IMR-90 (cell line): ENCODE measurements at regions not wholly inside any gene's neighbourhood (a gene's known extent, or its start where the extent isn't known, plus 50 kb on each side); places are given as distances from the start of the nearest gene placed in this dataset.

Source experiments
- ATAC-seq: fragments of 200-7000 bp; cut with Tn5 transposase; 2 replicates; pipeline ENCODE4 v1.9.1; 2020; ENCODE audit warnings: low read depth, mild to moderate bottlenecking, moderate library complexity
- BruUV-seq: library from RNA; stranded (reverse); fragments of 400-500 nt; replicated peaks from 2 replicates; lab custom pipeline; 2021; lab: Mats Ljungman, UMichigan
- CTCF ChIA-PET: fragments of 300-600 bp; formaldehyde crosslinking; extraction: SDS; loops from one replicate; lab custom pipeline; 2021; ENCODE audit warnings: antibody characterized with exemption; lab: Yijun Ruan, JAX
- POLR2A ChIA-PET: fragments of 300-600 bp; sonication (Branson Sonifier 250); formaldehyde crosslinking; loops from one replicate; lab custom pipeline; 2022; ENCODE audit warnings: antibody characterized with exemption; ENCODE audit not compliant: unreplicated experiment; lab: Charles Lee
- DNase-seq: peaks from one replicate; pipeline ENCODE4 v3.0.0; 2013
- H2AFZ ChIP-seq: replicated peaks from 2 replicates; pipeline ENCODE3; 2013; ENCODE audit warnings: low read length, mild to moderate bottlenecking; ENCODE audit not compliant: poor library complexity
- H2AK5ac ChIP-seq: 2 replicates; pipeline ENCODE4 v1.6.1; 2013; ENCODE audit warnings: low read depth, low read length, inconsistent platforms
- H2AK9ac ChIP-seq: replicated peaks from 2 replicates; pipeline ENCODE3; 2013; ENCODE audit warnings: mild to moderate bottlenecking, low read depth, low read length, moderate library complexity; ENCODE audit not compliant: poor library complexity
- H2BK120ac ChIP-seq: 2 replicates; pipeline ENCODE4 v1.6.1; 2013; ENCODE audit warnings: low read depth, low read length, inconsistent platforms
- H2BK15ac ChIP-seq: 3 replicates; pipeline ENCODE4 v1.6.1; 2013; ENCODE audit warnings: low read depth, low read length, inconsistent platforms
- H2BK20ac ChIP-seq: 2 replicates; pipeline ENCODE4 v1.6.1; 2013; ENCODE audit warnings: low read depth, mild to moderate bottlenecking, inconsistent platforms, low read length, moderate library complexity
- H2BK5ac ChIP-seq: 2 replicates; pipeline ENCODE4 v1.6.1; 2013; ENCODE audit warnings: mild to moderate bottlenecking, low read depth, low read length, inconsistent platforms; ENCODE audit not compliant: poor library complexity, severe bottlenecking
- H3K14ac ChIP-seq: replicated peaks from 2 replicates; pipeline ENCODE4 v1.6.1; 2013; ENCODE audit warnings: low read depth, low read length, inconsistent platforms
- H3K18ac ChIP-seq: 2 replicates; pipeline ENCODE4 v1.6.1; 2013; ENCODE audit warnings: low read depth, low read length, control low read depth
- H3K23ac ChIP-seq: 2 replicates; pipeline ENCODE4 v1.6.1; 2013; ENCODE audit warnings: low read depth, low read length, inconsistent platforms
- H3K27ac ChIP-seq: 2 replicates; pipeline ENCODE4 v1.5.1; 2013; ENCODE audit warnings: mild to moderate bottlenecking, control low read depth, low read length; ENCODE audit not compliant: insufficient read depth
- H3K27me3 ChIP-seq: 2 replicates; pipeline ENCODE4 v1.6.1; 2013; ENCODE audit warnings: low read length; ENCODE audit not compliant: control insufficient read depth, insufficient read depth
- H3K36me3 ChIP-seq: 2 replicates; pipeline ENCODE4 v1.6.1; 2013; ENCODE audit warnings: low read length, mixed read lengths; ENCODE audit not compliant: control insufficient read depth, insufficient read depth
- H3K4ac ChIP-seq: 2 replicates; pipeline ENCODE4 v1.6.1; 2013; ENCODE audit warnings: low read depth, low read length, inconsistent platforms
- H3K4me1 ChIP-seq: 2 replicates; pipeline ENCODE4 v1.6.1; 2013; ENCODE audit warnings: low read length, mixed read lengths; ENCODE audit not compliant: control insufficient read depth, insufficient read depth
- H3K4me2 ChIP-seq: 2 replicates; pipeline ENCODE4 v1.6.1; 2013; ENCODE audit warnings: low read depth, mild to moderate bottlenecking, control low read depth, low read length, moderate library complexity
- H3K4me3 ChIP-seq: 2 replicates; pipeline ENCODE4 v1.5.1; 2013; ENCODE audit warnings: low read depth, mild to moderate bottlenecking, control low read depth, low read length, moderate library complexity; ENCODE audit not compliant: insufficient read depth
- H3K56ac ChIP-seq: 2 replicates; pipeline ENCODE4 v1.6.1; 2013; ENCODE audit warnings: low read length, inconsistent platforms; ENCODE audit not compliant: insufficient read depth; ENCODE audit errors: extremely low read depth
- H3K79me1 ChIP-seq, 2 experiments: 2 replicates each; pipeline ENCODE4 v1.6.1; 2013; ENCODE audit warnings: low read length in 2 of 2, inconsistent platforms in 1 of 2, low read depth in 1 of 2
- H3K9ac ChIP-seq: 2 replicates; pipeline ENCODE4 v1.6.1; 2013; ENCODE audit warnings: low read depth, low read length, control low read depth
- H3K9me1 ChIP-seq: 2 replicates; pipeline ENCODE4 v1.6.1; 2013; ENCODE audit warnings: low read length, inconsistent platforms; ENCODE audit not compliant: insufficient read depth
- H3K9me3 ChIP-seq: 2 replicates; pipeline ENCODE4 v1.6.1; 2013; ENCODE audit warnings: low read length; ENCODE audit not compliant: control insufficient read depth, insufficient read depth
- H4K20me1 ChIP-seq: 2 replicates; pipeline ENCODE4 v1.6.1; 2013; ENCODE audit warnings: low read length, inconsistent platforms; ENCODE audit not compliant: insufficient read depth
- H4K5ac ChIP-seq: 2 replicates; pipeline ENCODE4 v1.6.1; 2013; ENCODE audit warnings: mild to moderate bottlenecking, low read depth, low read length, control low read depth
- H4K8ac ChIP-seq, 2 experiments: 2 replicates each; pipeline ENCODE4 v1.6.1; 2013; ENCODE audit warnings: low read depth in 2 of 2, low read length in 2 of 2, control low read depth in 1 of 2, inconsistent platforms in 1 of 2
- H4K91ac ChIP-seq: 2 replicates; pipeline ENCODE4 v1.6.1; 2013; ENCODE audit warnings: low read depth, low read length, inconsistent platforms; ENCODE audit not compliant: insufficient read depth
- CHD1 ChIP-seq: IDR thresholded peaks from 2 replicates; pipeline ENCODE4 v1.6.1; 2012; ENCODE audit warnings: low read depth, low read length, improper control_type of control experiment
- MAFK ChIP-seq: IDR thresholded peaks from 2 replicates; pipeline ENCODE4 v1.6.1; 2012; ENCODE audit warnings: low read depth, low read length, improper control_type of control experiment
- WGBS, 2 experiments: methylation state at CpG; one replicate each; pipeline versions ENCODE4 v1.1.5 to v1.1.7; 2013; ENCODE audit warnings: missing lambda C conversion rate in 2 of 2; ENCODE audit not compliant: insufficient read length in 1 of 2; ENCODE audit errors: extremely low coverage in 2 of 2; 5-methylcytosine and 5-hydroxymethylcytosine counted together
- dilution Hi-C: fragments of 300-500 bp; cut with HindIII; formaldehyde crosslinking; loops from one replicate; pipeline ENCODE4 v1.14.3; 2018; ENCODE audit warnings: low sequenced_read_pairs; ENCODE audit not compliant: unreplicated experiment
- in situ Hi-C: fragments of 300-500 bp; cut with MboI; formaldehyde crosslinking; loops from 3 replicates; pipeline ENCODE4 v1.14.3; 2019; ENCODE audit warnings: low sequenced_read_pairs, inconsistent platforms, mixed read lengths
- intact Hi-C: fragments of 100-400 bp; cut with micrococcal nuclease; formaldehyde crosslinking; loops from 2 replicates; pipeline ENCODE4 v1.10.0; 2022
- TF ChIP-seq, protein P1 (sequence below): conservative IDR thresholded peaks from 2 replicates; pipeline ENCODE4 v1.5.1; 2012; ENCODE audit warnings: mild to moderate bottlenecking, low read depth, low read length, improper control_type of control experiment

DNA sequence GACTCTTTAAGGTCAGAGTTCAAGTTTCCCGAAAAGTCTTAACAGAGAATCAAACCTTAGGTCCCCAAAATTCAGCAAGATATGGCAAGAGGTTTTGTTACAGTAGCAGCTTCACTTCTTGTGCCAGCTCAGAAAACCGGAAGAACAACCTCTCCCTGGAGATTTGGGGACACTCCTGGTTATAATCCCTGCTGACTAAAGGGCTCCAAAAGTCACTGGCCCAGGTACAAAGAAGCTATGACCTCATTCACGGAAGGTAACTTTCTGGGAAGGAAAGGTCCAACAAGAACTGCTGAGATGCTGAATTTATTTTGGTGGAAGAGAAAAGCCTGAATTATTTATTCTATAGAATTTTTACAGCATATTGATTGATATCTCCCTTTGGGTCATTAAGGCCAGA is 55.6 kb upstream of the DIO2 start:
- H3K9me3 ChIP-seq = no peaks in the 10 kb centered on the region
- no peak for DNase-seq
- H2AK9ac ChIP-seq = no peak overlapping the region
- no peak overlapping the region for H3K27ac ChIP-seq
- no peak for ATAC-seq
- dilution Hi-C loops (no loop called here), in situ Hi-C loops (no loop called here), intact Hi-C loops (no loop called here)
- H3K36me3 ChIP-seq = no peaks in the 10 kb centered on the region
- no peak overlapping the region for H3K56ac ChIP-seq
- no peak overlapping the region for H3K18ac ChIP-seq
- CTCF ChIA-PET = no interaction called here
- no TSS peak for BruUV-seq
- no peak overlapping the region for H2BK120ac ChIP-seq
- no peak overlapping the region for H2AFZ ChIP-seq
- H4K5ac ChIP-seq = no peak overlapping the region
- H3K27me3 ChIP-seq = no peaks in the 10 kb centered on the region
- H3K79me1 ChIP-seq = no peaks in the 10 kb centered on the region
- TF ChIP-seq, protein P1, sequence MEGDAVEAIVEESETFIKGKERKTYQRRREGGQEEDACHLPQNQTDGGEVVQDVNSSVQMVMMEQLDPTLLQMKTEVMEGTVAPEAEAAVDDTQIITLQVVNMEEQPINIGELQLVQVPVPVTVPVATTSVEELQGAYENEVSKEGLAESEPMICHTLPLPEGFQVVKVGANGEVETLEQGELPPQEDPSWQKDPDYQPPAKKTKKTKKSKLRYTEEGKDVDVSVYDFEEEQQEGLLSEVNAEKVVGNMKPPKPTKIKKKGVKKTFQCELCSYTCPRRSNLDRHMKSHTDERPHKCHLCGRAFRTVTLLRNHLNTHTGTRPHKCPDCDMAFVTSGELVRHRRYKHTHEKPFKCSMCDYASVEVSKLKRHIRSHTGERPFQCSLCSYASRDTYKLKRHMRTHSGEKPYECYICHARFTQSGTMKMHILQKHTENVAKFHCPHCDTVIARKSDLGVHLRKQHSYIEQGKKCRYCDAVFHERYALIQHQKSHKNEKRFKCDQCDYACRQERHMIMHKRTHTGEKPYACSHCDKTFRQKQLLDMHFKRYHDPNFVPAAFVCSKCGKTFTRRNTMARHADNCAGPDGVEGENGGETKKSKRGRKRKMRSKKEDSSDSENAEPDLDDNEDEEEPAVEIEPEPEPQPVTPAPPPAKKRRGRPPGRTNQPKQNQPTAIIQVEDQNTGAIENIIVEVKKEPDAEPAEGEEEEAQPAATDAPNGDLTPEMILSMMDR = no peak
- no peak for TF ChIP-seq MAFK
- TF ChIP-seq CHD1 = no peak
- H2BK5ac ChIP-seq = no peak overlapping the region
- H4K8ac ChIP-seq = no peak overlapping the region
- H3K14ac ChIP-seq = no peak overlapping the region
- H2BK15ac ChIP-seq = no peak overlapping the region
- no peak overlapping the region for H3K4ac ChIP-seq
- no peaks in the 10 kb centered on the region; the same call in 1 of the 2 replicates for H3K9me1 ChIP-seq
- POLR2A ChIA-PET = no interaction called here
- no peak overlapping the region for H3K9ac ChIP-seq
- no peak overlapping the region for H2BK20ac ChIP-seq
- H3K4me3 ChIP-seq = no peak overlapping the region
- H3K4me2 ChIP-seq = no peak overlapping the region
- H3K23ac ChIP-seq = no peak overlapping the region
- H4K20me1 ChIP-seq = no peaks in the 10 kb centered on the region
- peaks cover 1% of the 10 kb centered on the region; the same call in 1 of the 2 replicates for H3K4me1 ChIP-seq
- no CpG with 5 or more reads among the region's 3 CpGs for WGBS, 2 experiments
- H4K91ac ChIP-seq = no peak overlapping the region
- H2AK5ac ChIP-seq = no peak overlapping the region
